ENCODE measurements at regions not wholly inside any gene's neighbourhood (a gene's known extent, or its start where the extent isn't known, plus 50 kb on each side); places are given as distances from the start of the nearest gene placed in this dataset.

GRCh38 chr20:57762531-57763234 is 52.9 kb upstream of the PMEPA1 start:
- TF ChIP-seq CTCF (IDR thresholded peaks at IDR 0.05; ENCODE audit: low read depth, low read length): no peak
- DNase-seq (ENCODE audit: extremely low read depth, low read depth): no peak

- no peak for TF ChIP-seq CTCF (IDR thresholded peaks at IDR 0.05; ENCODE audit: low read depth, low read length)
- DNase-seq (ENCODE audit: extremely low read depth, low read depth): no peak
These were observed 51.6 kb upstream of the PMEPA1 start for GRCh38 chr20:57761413-57761734.

- no peak for TF ChIP-seq CTCF (IDR thresholded peaks at IDR 0.05; ENCODE audit: low read depth, low read length)
These were observed 51.0 kb upstream of the PMEPA1 start for GRCh38 chr20:57760698-57761412.

GRCh38 chr20:57759724-57760123 is 49.9 kb upstream of the PMEPA1 start:
- no peak for DNase-seq (ENCODE audit: extremely low read depth, low read depth)
- no peak for TF ChIP-seq CTCF (IDR thresholded peaks at IDR 0.05; ENCODE audit: low read depth, low read length)

More at GRCh38 chr20:57760698-57761412, 51.0 kb upstream of the PMEPA1 start:
- no peak for DNase-seq (ENCODE audit: extremely low read depth, low read depth)
